BJ (cell line): ENCODE measurements at regions not wholly inside any gene's neighbourhood (a gene's known extent, or its start where the extent isn't known, plus 50 kb on each side); places are given as distances from the start of the nearest gene placed in this dataset.
A peak's percentile ranks its signal among the peaks of the same experiment; 100 is the strongest.

Experiments used
- CTCF ChIA-PET: fragments of 350-600 bp; formaldehyde crosslinking; extraction: SDS; loops from one replicate; lab custom pipeline; 2021; ENCODE audit warnings: antibody characterized with exemption, inconsistent platforms; lab: Yijun Ruan, JAX
- POLR2A ChIA-PET: fragments of 300-600 bp; sonication (Branson Sonifier 250); formaldehyde crosslinking; extraction: SDS; loops from one replicate; lab custom pipeline; 2021; ENCODE audit warnings: antibody characterized with exemption; lab: Charles Lee
- DNase-seq: peaks from one replicate; pipeline ENCODE4 v3.0.0-alpha.2; 2011; ENCODE audit warnings: low read depth
- H3K27me3 ChIP-seq: 2 replicates; pipeline ENCODE4 v1.6.0; 2011; ENCODE audit warnings: low read length; ENCODE audit not compliant: control insufficient read depth, insufficient read depth
- H3K36me3 ChIP-seq: 2 replicates; pipeline ENCODE4 v1.5.1; 2011; ENCODE audit warnings: low read length; ENCODE audit not compliant: control insufficient read depth, insufficient read depth
- H3K4me3 ChIP-seq: 2 replicates; pipeline ENCODE4 v1.5.1; 2011; ENCODE audit warnings: low read depth, mild to moderate bottlenecking, control low read depth, low read length
- CTCF ChIP-seq: IDR thresholded peaks from 2 replicates; pipeline ENCODE4 v1.5.1; 2011; ENCODE audit warnings: low read depth, mild to moderate bottlenecking, control low read depth, inconsistent platforms, low read length, moderate library complexity; ENCODE audit not compliant: insufficient read depth

DNA sequence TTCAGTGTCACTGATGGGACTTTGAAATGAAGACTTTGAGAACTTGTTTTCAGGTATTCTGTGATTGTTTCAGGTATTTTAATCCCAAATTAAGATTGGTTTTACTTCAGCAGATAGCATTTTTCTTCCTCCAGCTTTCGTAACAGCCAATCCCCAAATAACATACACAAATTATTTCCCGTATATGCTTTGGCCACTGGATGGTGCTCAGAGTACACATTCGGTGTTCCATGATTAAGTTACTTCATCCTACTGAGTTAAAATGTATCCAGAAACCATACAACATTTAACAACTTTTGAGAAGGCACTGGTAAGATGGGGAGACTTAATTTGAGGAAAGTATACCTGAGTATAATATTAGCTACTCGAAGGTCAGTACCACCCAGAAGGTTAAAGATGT is 233.4 kb upstream of the FAM47A start:
- Histone ChIP-seq H3K27me3 (no peaks in the 10 kb centered on the region), H3K4me3 (no peak overlapping the region), H3K36me3 (no peaks in the 10 kb centered on the region)
- no peak for DNase-seq
- peak; percentile 48 for TF ChIP-seq CTCF
- CTCF ChIA-PET: interaction anchor here (0.6 to 1.0 kb wide), 2 partner anchors 9 to 98 kb away, joined by 3 read pairs; no protein-coding TSS in a partner anchor
- POLR2A ChIA-PET: no interaction called here

DNA sequence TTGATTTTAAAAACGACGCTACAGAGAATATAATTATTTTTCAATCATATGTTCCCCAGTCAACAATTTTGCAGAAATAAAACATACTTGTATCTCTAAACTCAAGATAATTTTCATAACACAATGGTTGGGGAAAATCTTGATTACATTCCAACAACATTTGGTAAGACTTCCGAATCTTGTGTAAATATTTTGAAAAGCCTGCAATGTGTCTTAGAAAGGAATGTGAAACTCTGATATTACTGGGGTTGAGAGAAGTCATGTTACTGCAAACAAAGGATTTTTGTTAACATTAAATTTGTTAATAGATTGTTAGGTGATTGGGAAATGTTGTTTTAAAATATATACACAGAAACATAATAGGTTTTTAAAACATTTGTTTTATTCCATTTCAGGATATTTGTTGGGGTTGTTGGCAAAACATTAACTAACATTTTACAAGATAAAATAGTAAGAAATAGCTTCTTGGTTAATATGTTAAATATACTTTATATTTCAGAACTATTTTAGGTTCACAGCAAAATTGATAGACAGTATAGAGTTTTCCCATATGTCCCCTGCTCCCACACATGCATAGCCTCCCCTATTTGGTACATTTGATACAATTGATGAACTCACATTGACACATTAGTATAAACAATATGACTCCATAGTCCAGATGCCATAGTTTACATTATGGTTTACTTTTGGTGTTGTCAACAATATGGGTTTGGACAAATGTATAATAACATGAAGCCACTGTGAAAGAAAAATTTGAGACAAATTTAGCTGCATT is 218.6 kb upstream of the FAM47A start:
- no peak for DNase-seq
- Histone ChIP-seq H3K27me3 (no peaks in the 10 kb centered on the region), H3K36me3 (no peaks in the 10 kb centered on the region), H3K4me3 (no peak overlapping the region)
- TF ChIP-seq CTCF: no peak
- ChIA-PET POLR2A (no interaction called here), CTCF (no interaction called here)

GRCh38 chrX:34343001-34343400 is 210.9 kb upstream of the FAM47A start:
- CTCF ChIA-PET: no interaction called here
- TF ChIP-seq CTCF: no peak
- no peaks in the 10 kb centered on the region for H3K36me3 ChIP-seq
- no peak for DNase-seq
- no peaks in the 10 kb centered on the region for H3K27me3 ChIP-seq
- H3K4me3 ChIP-seq: no peak overlapping the region
- POLR2A ChIA-PET: no interaction called here

DNA sequence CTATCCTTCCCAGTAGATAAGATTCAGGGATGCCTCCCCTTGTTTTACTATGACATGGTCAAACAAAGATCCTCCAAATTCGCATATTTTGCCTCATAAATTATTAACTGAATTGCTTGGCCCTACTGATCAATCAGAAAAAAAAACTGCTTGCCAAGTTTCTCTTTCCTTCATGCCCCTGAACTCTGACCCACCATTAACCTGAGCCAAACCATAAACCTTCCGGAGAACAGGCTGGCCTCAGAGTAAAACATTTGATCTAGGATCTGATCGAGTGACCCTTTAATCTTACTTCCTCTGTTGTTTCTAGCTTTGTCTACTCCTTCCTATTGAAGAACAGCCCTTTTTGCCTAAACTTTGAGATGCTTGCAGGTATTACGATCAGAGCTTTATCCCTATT is 209.7 kb upstream of the FAM47A start:
- ChIA-PET POLR2A (no interaction called here), CTCF (interaction anchor here (0.7 kb wide), 1 partner anchor 869 kb away, joined by 3 read pairs; no protein-coding TSS in a partner anchor)
- Histone ChIP-seq H3K27me3 (no peaks in the 10 kb centered on the region), H3K36me3 (no peaks in the 10 kb centered on the region), H3K4me3 (no peak overlapping the region)
- no peak for DNase-seq
- TF ChIP-seq CTCF: no peak

GRCh38 chrX:34341258-34341657 is 209.1 kb upstream of the FAM47A start:
- ChIA-PET POLR2A (no interaction called here), CTCF (no interaction called here)
- no peak for TF ChIP-seq CTCF
- Histone ChIP-seq H3K36me3 (no peaks in the 10 kb centered on the region), H3K4me3 (no peak overlapping the region), H3K27me3 (no peaks in the 10 kb centered on the region)
- no peak for DNase-seq
